ENCODE measurements at regions not wholly inside any gene's neighbourhood (a gene's known extent, or its start where the extent isn't known, plus 50 kb on each side); places are given as distances from the start of the nearest gene placed in this dataset.
"Not testable (repeated sequence)": the region's sequence is repeated elsewhere in the genome, so short reads cannot be mapped to it uniquely, and the experiment has no call there.

- intact Hi-C loops (cut with DNase I): no loop called here
- Histone ChIP-seq H3K4me1 (replicated peaks) (no peaks in the 10 kb centered on the region), H3K27me3 (replicated peaks; ENCODE audit: insufficient read depth) (no peaks in the 10 kb centered on the region), H3K9me3 (no peaks in the 10 kb centered on the region), H3K27ac (no peak overlapping the region), H3K36me3 (no peaks in the 10 kb centered on the region), H3K4me3 (no peak overlapping the region)
- no peak for DNase-seq (ENCODE audit: low spot score)
- no peak for TF ChIP-seq CTCF (IDR thresholded peaks at IDR 0.05)
- TF ChIP-seq POLR2A (IDR thresholded peaks at IDR 0.05): no peak
- TF ChIP-seq POLR2AphosphoS5 (IDR thresholded peaks at IDR 0.05): no peak
These were observed 708.9 kb upstream of the NECTIN3 start for GRCh38 chr3:110362751-110363150.

GRCh38 chr3:110367289-110367688 is 704.3 kb upstream of the NECTIN3 start:
- not testable (repeated sequence) for H3K27ac ChIP-seq; DNase-seq (ENCODE audit: low spot score)
- WGBS: 93% methylated on average over 13 of the region's 13 CpGs

DNA sequence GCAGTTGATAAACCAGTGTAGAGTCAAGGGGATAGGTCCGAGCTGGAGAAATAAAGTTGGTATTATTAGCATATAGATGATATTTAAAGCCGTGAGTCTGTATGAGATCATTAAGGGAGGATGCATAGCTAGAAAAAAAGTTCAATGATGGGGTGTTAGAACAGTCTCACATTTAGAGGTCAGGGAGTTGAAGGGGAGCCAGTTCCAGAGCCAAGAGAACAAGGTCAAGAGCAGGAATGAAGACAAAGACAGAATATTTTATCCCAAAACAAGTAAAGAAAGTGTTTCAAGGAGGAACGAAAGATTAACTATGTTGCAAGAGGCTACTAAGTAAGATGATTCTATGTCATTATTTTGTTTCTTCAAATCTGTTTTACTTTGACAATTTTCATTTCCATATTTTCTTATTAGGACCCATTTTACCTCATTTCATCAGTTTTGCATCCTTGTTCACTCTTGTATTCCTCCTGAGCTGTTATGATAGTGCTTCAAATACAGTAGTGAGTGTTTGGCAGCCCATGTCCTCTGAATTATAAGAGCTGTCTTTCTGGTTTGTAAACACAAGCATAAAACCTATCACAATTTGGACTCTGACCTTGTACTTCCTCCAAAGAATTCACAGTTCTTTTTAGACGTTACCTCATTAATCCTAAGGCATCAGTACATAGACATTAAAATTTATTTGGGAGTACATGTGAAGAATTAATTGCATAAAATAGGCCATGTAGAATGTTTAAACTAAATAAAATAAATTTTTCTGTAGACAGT is 695.7 kb upstream of the NECTIN3 start:
- Histone ChIP-seq H3K27ac (no peak overlapping the region), H3K9me3 (no peaks in the 10 kb centered on the region), H3K27me3 (replicated peaks; ENCODE audit: insufficient read depth) (no peaks in the 10 kb centered on the region), H3K4me3 (no peak overlapping the region), H3K36me3 (no peaks in the 10 kb centered on the region), H3K4me1 (replicated peaks) (no peaks in the 10 kb centered on the region)
- WGBS: 77% methylated on average over 4 of the region's 4 CpGs
- no peak for DNase-seq (ENCODE audit: low spot score)
- TF ChIP-seq POLR2AphosphoS5 (IDR thresholded peaks at IDR 0.05) (no peak), CTCF (IDR thresholded peaks at IDR 0.05) (no peak), POLR2A (IDR thresholded peaks at IDR 0.05) (no peak)
- intact Hi-C loops (cut with DNase I): no loop called here

More at GRCh38 chr3:110367289-110367688, 704.3 kb upstream of the NECTIN3 start:
- H3K27me3 ChIP-seq (replicated peaks; ENCODE audit: insufficient read depth); H3K4me1 ChIP-seq (replicated peaks); H3K9me3 ChIP-seq; intact Hi-C loops (cut with DNase I); H3K4me3 ChIP-seq; H3K36me3 ChIP-seq: not testable (repeated sequence)

- no peaks in the 10 kb centered on the region for H3K9me3 ChIP-seq
- no peak overlapping the region for H3K4me3 ChIP-seq
- no peak for DNase-seq (ENCODE audit: low spot score)
- H3K27me3 ChIP-seq (replicated peaks; ENCODE audit: insufficient read depth): no peaks in the 10 kb centered on the region
- no peaks in the 10 kb centered on the region for H3K36me3 ChIP-seq
- H3K27ac ChIP-seq: no peak overlapping the region
- no peak for TF ChIP-seq POLR2A (IDR thresholded peaks at IDR 0.05)
- TF ChIP-seq POLR2AphosphoS5 (IDR thresholded peaks at IDR 0.05): no peak
- no peak for TF ChIP-seq CTCF (IDR thresholded peaks at IDR 0.05)
- WGBS: 80% methylated on average over 4 of the region's 4 CpGs
- intact Hi-C loops (cut with DNase I): no loop called here
- H3K4me1 ChIP-seq (replicated peaks): no peaks in the 10 kb centered on the region
These were observed 693.1 kb upstream of the NECTIN3 start for GRCh38 chr3:110378481-110378880.

DNA sequence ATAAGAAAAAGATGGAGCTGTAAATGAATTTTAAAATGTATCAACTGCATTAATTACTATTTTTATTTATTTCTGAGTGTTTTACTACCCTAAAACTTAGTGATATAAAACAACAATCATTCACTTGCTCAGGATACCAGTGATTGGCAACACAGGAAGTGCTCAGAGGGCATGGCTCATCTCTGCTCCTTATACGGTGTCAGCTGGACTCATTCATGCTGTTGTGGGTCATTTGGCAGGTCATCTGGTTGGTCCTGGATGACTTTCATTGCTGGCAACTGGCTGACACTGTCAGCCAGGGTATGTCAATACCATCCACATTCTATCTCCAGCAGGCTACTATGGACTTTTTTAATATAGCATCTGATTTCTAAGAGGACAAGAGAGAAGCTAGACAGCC is 689.6 kb upstream of the NECTIN3 start:
- no peaks in the 10 kb centered on the region for H3K9me3 ChIP-seq
- no peak for DNase-seq (ENCODE audit: low spot score)
- no peak overlapping the region for H3K27ac ChIP-seq
- intact Hi-C loops (cut with DNase I): no loop called here
- no peak for TF ChIP-seq POLR2A (IDR thresholded peaks at IDR 0.05)
- no peak for TF ChIP-seq POLR2AphosphoS5 (IDR thresholded peaks at IDR 0.05)
- no peak for TF ChIP-seq CTCF (IDR thresholded peaks at IDR 0.05)
- 64% methylated on average over 1 of the region's 1 CpG for WGBS
- no peaks in the 10 kb centered on the region for H3K36me3 ChIP-seq
- H3K4me1 ChIP-seq (replicated peaks): no peaks in the 10 kb centered on the region
- H3K4me3 ChIP-seq: no peak overlapping the region
- no peaks in the 10 kb centered on the region for H3K27me3 ChIP-seq (replicated peaks; ENCODE audit: insufficient read depth)

Measured in prostate gland (tissue), 2 donors.